ENCODE measurements at regions not wholly inside any gene's neighbourhood (a gene's known extent, or its start where the extent isn't known, plus 50 kb on each side); places are given as distances from the start of the nearest gene placed in this dataset.

DNA sequence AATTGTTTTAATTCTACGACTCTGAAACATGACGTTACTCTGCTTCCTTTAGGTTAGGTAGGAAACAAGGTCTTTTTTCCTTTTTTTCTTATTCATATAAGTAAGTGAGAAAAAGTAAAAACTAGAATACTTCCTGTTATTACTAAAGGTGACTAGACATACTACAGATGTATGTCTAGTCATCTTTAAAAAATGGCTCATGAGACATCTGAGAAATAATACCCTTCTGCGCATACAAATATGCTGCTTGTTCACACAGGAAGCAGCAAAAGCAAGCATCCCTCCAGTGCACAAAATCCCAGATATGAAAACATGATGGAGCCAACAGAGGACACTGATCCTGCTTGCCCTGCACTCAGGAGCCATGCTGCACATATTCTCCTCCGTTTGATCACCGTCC lies 699.1 kb downstream of the EPM2A start:
- DNase-seq (ENCODE audit: low read depth in 2 of 2, low spot score in 1 of 2) = no peak

DNA sequence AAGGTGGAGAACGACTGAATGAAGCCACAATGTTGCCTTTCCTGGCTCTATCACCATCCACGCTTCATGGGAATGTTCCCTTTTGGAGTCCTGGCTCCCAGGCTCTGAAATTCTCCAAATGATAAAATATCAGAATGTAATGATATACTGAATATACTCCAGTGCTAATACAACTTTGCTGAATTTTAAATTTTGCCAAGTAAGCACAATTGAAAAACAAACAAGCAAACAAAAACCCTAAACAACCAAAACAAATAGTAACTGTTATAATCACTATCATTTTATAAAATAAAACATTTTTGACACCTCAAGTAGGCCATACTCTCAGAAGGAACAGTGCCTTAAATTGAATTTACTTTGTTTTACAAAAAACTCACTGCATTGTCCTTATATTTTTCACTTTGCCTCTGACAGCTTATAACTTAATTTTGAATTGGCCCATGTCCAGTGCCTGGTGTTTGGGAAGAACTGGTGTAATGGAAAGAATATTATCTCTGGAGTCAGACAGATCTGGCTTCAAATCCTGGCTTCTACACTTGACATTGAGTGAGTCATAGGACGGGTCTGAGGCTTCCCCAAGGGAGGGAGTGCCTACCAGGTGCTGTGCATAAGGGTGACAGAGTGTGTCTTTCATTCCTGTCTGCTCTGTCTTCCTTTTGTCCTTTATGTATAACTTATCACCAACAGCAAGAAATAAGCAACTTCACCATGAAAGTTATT lies 698.3 kb downstream of the EPM2A start:
- no peak for DNase-seq (ENCODE audit: low read depth in 2 of 2, low spot score in 1 of 2)

GRCh38 chr6:145042559-145042958 lies 692.8 kb downstream of the EPM2A start:
- no peak for DNase-seq (ENCODE audit: low read depth in 2 of 2, low spot score in 1 of 2)

DNA sequence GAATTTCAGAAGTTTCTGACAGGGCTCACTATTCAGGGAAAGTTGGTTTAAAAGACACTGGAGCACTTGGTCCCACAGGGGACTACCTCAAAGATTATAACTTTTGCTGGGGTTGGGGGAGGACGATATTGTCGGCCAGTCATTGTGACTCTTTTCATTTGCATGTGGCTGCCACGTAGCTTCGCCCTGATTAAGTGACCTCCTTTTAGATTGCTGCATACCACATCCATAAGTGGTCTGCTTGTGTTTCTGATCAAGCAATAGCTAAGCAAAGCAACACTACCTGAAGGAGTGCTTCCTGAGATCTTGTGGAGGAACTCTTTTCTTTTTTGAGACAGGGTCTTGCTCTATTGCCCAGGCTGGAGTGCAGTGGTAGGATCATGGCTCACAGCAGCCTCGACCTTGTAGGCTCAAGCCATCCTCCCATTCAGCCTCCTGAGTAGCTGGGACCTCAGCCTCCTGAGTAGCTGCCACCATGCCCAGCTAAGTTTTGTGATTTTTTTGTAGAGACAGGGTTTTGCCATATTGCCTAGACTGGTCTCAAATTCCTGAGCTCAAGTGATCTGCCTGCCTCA lies 691.3 kb downstream of the EPM2A start:
- no peak for DNase-seq (ENCODE audit: low read depth in 2 of 2, low spot score in 1 of 2)

DNA sequence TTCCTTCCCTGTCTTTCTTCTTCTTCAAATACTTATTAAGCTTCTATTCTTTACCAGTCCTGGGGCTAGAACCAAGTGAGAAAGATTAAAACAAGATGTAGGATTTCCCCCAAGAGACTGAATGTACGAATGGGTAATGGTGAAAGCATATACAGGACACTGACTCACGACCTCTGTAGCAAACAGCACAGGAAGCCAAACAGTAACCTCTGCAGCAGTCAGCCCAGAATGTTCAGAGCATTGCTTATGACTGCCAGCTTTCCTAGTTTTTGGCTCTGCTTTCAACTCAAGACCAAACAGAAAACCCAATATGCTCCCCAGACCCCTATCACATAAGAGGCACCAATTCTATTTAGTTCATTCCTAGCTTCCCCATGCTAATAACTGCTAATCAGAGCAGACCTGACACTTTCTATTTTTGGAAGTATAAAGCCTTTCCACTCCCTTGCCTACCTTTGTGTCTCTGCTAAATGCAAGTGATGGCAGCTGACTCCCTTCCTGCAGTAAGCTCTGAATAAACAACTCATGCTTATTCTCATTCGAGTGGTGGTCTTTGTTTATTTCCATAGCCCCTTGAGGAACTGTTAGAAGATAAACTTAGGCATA lies 690.6 kb downstream of the EPM2A start:
- no peak for DNase-seq (ENCODE audit: low read depth in 2 of 2, low spot score in 1 of 2)

DNA sequence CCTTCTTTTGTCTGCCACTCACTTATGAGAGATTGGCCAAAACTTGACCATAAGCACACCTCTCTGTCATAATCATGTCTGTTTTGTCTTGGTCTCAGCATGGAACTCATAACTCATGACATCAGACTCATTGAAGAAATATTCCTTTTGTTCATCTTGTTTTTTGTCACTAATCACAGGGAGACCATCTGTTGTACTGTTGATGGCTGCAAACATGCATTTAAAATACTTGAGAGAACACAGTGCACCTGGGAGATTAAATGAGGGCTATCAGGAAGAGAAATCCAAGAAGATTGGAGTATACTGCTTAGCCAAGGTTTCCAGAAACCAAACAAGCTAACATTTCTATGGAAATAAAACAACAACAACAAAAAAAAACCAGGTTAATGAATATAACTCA lies 689.7 kb downstream of the EPM2A start:
- DNase-seq (ENCODE audit: low read depth in 2 of 2, low spot score in 1 of 2) = no peak

GRCh38 chr6:145047891-145048290 lies 687.4 kb downstream of the EPM2A start:
- no peak for DNase-seq (ENCODE audit: low read depth in 2 of 2, low spot score in 1 of 2)

DNA sequence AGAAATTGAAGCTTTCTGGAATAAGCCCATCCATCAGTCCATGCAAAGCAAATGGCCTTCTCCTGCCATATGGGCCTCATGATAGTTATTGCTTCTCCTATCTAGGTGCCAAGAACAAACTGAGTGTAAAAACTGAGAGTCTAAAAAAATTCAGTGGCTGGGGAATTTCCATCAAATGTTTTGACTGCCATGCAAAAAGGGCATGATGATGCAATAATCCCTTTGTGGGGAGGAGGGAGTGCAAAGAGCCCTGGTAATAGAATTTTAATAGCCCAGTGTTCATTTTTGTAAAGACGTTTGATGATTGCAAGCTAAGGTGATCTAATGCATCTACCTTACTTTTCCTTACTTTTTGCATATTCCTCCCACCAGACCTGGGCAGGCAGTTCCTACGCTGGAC lies 683.7 kb downstream of the EPM2A start:
- no peak for DNase-seq (ENCODE audit: low read depth in 2 of 2, low spot score in 1 of 2)

GRCh38 chr6:145055567-145055966 lies 679.8 kb downstream of the EPM2A start:
- DNase-seq (ENCODE audit: low read depth in 2 of 2, low spot score in 1 of 2) = no peak

GRCh38 chr6:145060714-145061113 lies 674.6 kb downstream of the EPM2A start:
- DNase-seq (ENCODE audit: low read depth in 2 of 2, low spot score in 1 of 2) = no peak

- no peak for DNase-seq (ENCODE audit: low read depth in 2 of 2, low spot score in 1 of 2)
Observed at GRCh38 chr6:145063091-145063490, 672.2 kb downstream of the EPM2A start.

GRCh38 chr6:145067430-145067829 lies 667.9 kb downstream of the EPM2A start:
- no peak for DNase-seq (ENCODE audit: low read depth in 2 of 2, low spot score in 1 of 2)

- no peak for DNase-seq (ENCODE audit: low read depth in 2 of 2, low spot score in 1 of 2)
Observed at GRCh38 chr6:145068577-145068976, 666.7 kb downstream of the EPM2A start.

GRCh38 chr6:145069966-145070365 lies 665.4 kb downstream of the EPM2A start:
- no peak for DNase-seq (ENCODE audit: low read depth in 2 of 2, low spot score in 1 of 2)

- DNase-seq (ENCODE audit: low read depth in 2 of 2, low spot score in 1 of 2) = no peak
Observed at GRCh38 chr6:145070791-145071190, 664.5 kb downstream of the EPM2A start.

DNA sequence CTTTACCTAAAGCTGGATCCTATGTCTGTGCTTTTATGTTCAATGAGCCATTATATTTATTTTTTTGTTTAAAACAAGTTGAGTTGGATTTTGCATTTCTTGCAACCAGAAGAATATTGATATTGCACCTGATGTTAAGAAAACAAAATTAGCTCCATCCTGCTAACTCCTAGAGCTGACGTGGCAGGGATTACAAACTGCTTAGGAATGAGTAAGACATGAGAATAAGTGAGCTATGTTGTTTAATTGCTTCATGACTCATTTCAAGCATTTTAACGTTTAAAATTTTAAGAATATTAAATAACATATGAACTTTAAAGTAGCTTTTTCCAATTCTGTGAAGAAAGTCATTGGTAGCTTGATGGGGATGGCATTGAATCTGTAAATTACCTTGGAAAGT lies 663.5 kb downstream of the EPM2A start:
- no peak for DNase-seq (ENCODE audit: low read depth in 2 of 2, low spot score in 1 of 2)

DNA sequence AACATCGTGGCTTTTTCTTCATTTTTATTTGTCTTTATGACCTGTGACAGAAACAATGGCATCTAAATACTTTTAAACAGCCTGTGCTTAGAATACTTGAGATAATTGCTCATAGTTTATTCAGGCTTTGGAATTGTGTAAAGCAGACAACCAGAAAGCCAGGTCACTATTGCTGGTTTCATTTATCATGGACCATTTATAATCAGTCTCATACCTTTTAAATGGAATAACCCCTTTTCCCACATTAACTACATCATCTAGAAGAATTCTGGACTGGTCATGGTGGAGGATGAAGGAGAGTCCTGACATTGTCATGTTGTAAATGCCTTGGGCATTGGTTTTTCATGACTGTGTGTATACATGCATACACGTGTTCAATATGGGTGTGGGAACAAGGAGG lies 661.5 kb downstream of the EPM2A start:
- DNase-seq (ENCODE audit: low read depth in 2 of 2, low spot score in 1 of 2) = no peak

GRCh38 chr6:145074805-145075204 lies 660.5 kb downstream of the EPM2A start:
- DNase-seq (ENCODE audit: low read depth in 2 of 2, low spot score in 1 of 2) = no peak

- no peak for DNase-seq (ENCODE audit: low read depth in 2 of 2, low spot score in 1 of 2)
Observed at GRCh38 chr6:145075425-145075824, 659.9 kb downstream of the EPM2A start.

GRCh38 chr6:145076115-145076841 lies 659.0 kb downstream of the EPM2A start:
- DNase-seq (ENCODE audit: low read depth in 2 of 2, low spot score in 1 of 2) = no peak

GRCh38 chr6:145077382-145077781 lies 657.9 kb downstream of the EPM2A start:
- DNase-seq (ENCODE audit: low read depth in 2 of 2, low spot score in 1 of 2) = no peak

DNA sequence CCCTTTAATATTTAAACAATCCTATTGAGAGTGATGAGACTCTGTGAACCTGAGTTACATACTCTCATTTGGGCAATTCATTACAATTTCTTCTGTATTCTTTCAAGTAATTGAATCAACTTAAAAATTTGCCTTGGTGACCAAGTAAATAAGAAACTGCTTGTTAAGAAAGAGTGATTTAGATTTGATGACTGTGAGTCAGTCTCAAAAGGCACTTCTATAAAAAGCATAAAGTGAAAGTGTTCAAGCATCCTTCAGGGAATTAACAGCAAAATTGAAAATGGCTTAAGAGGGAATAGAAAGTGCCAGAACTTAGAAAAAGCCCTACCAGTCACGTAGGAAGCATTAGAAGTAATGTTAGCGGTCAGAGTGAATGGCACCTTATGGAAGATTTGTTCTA lies 654.7 kb downstream of the EPM2A start:
- no peak for DNase-seq (ENCODE audit: low read depth in 2 of 2, low spot score in 1 of 2)

Data from stimulated activated CD8-positive, alpha-beta memory T cell treated with anti-CD3 and anti-CD28 coated beads, Interleukin-4, amount 100 ng/mL, for 4 hours (primary cell).